ENCODE measurements at regions not wholly inside any gene's neighbourhood (a gene's known extent, or its start where the extent isn't known, plus 50 kb on each side); places are given as distances from the start of the nearest gene placed in this dataset.

DNA sequence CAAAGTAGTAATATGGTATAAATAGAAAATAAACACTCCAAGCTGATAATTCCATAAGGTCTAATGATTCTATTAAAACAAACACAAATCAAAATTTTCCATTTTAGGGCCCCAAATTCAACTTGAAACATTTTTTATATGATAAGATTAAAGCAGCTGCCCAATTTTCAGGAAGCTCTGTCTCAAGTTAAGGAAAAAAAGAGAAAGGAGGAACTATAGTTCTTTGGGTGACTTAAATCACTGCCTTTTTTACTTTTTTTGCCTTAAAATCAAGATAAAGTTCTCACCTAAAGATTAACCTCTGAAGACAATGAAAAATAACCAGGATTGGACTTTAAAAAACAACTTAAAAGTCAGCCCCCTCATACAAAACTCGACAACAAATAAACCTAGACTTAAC, 76.0 kb upstream of the IFNE start:
- Histone ChIP-seq H3K36me3 (no peaks in the 10 kb centered on the region), H3K27me3 (replicated peaks; ENCODE audit: insufficient read depth) (peaks cover 18% of the 10 kb centered on the region), H3K27ac (no peak overlapping the region), H3K9me3 (no peaks in the 10 kb centered on the region), H3K4me3 (no peak overlapping the region), H3K4me1 (ENCODE audit: control insufficient read depth in 1 of 2, low read depth in 2 of 2) (peaks cover 6 to 10% of the 10 kb centered on the region in 2 donors)
- DNase-seq (ENCODE audit: low spot score), result no peak
- TF ChIP-seq, protein P1, sequence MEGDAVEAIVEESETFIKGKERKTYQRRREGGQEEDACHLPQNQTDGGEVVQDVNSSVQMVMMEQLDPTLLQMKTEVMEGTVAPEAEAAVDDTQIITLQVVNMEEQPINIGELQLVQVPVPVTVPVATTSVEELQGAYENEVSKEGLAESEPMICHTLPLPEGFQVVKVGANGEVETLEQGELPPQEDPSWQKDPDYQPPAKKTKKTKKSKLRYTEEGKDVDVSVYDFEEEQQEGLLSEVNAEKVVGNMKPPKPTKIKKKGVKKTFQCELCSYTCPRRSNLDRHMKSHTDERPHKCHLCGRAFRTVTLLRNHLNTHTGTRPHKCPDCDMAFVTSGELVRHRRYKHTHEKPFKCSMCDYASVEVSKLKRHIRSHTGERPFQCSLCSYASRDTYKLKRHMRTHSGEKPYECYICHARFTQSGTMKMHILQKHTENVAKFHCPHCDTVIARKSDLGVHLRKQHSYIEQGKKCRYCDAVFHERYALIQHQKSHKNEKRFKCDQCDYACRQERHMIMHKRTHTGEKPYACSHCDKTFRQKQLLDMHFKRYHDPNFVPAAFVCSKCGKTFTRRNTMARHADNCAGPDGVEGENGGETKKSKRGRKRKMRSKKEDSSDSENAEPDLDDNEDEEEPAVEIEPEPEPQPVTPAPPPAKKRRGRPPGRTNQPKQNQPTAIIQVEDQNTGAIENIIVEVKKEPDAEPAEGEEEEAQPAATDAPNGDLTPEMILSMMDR (IDR thresholded peaks at IDR 0.05), result no peak
- ATAC-seq (ENCODE audit: insufficient number of reproducible peaks, low FRiP score, low read depth), result no peak

DNA sequence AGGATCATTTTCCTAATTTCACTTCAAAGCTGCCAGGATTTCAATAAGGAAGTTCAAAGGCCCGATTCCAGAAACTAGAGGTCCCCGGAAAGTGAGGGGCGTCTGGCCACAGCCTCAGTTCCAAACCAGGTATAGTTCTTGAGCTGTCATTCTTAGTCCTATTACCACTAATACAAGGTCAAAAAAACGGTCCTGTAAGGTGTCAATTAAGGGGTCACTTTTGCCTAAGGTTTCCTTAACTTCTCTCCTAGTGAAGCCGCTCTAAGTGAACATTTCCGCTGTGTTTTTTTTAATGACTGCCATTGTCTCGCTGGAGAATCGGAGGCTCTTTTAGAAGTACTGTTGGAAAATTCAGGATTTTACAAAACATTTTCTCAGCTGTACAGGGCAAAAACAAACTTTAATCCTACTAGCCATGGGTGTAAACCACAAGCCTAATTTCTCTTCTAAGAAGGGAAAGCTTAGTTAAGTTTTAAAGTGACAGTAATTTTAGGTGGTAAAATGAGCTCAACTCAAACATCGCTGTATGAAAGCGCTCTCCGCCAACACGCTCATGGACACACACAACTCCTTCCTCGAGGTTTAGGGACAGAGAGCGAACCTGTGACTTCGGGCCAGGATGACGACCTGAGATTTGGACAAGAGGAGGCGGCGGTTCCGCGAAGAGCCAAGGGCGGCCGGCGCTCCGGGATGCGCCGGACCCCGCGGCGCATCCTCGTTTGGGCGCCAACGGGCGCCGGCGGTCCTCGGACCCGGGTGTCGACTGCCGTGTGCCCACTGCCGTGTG, 76.7 kb upstream of the IFNE start:
- Histone ChIP-seq H3K4me3 (peak overlapping the region; percentile 67), H3K36me3 (no peaks in the 10 kb centered on the region), H3K27ac (no peak overlapping the region), H3K27me3 (replicated peaks; ENCODE audit: insufficient read depth) (peaks cover 18% of the 10 kb centered on the region), H3K4me1 (ENCODE audit: control insufficient read depth in 1 of 2, low read depth in 2 of 2) (peaks cover 6 to 10% of the 10 kb centered on the region in 2 donors), H3K9me3 (no peaks in the 10 kb centered on the region)
- TF ChIP-seq, protein P1 (IDR thresholded peaks at IDR 0.05), result no peak
- ATAC-seq (ENCODE audit: insufficient number of reproducible peaks, low FRiP score, low read depth) (no peak), DNase-seq (ENCODE audit: low spot score) (no peak)

DNA sequence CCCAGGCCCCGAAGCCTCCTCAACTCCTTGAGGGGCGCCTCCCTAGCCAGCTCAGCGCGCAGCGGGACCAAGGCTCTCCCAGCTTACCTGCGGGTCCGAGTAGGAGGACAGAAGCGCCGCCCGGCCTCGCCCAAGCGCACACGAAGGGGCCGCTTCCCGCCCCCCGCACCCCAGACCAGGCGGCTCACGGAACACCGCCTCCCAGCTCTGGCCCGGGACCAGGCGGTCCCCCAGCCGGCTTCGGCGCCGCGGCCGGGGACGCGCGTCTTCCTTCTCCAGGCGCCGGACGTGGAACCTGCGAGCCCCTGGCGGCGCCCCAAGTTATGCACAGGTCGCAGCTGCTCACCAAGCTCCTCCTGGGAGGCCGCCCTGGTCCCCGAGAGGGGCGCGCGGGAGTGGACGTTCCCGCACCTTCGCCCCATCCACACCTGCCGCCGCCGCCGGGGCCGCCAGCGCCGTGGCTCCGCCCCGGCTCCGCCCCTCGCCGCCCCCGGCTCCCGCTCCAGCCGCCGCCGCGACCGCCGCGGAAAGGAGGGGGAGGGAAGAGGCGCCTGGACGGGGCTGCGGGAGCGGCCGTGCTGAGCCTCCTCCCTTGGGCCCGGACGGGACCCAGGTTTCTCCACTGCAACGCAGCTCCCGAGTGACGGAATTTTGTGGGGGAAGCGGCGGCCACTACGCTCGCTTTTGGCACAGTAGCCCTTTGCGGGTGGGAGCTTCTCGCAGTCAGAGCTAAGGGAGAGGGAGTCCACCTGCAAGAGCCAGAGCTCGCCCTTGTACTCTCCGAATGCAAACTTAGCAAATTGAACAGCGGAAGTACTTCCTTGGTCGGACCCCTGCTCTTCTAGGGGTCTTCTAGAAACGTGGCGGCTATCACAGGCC, 77.5 kb upstream of the IFNE start:
- Histone ChIP-seq H3K9me3 (no peaks in the 10 kb centered on the region), H3K27ac (no peak overlapping the region)
- DNase-seq (ENCODE audit: low spot score), result no peak

DNA sequence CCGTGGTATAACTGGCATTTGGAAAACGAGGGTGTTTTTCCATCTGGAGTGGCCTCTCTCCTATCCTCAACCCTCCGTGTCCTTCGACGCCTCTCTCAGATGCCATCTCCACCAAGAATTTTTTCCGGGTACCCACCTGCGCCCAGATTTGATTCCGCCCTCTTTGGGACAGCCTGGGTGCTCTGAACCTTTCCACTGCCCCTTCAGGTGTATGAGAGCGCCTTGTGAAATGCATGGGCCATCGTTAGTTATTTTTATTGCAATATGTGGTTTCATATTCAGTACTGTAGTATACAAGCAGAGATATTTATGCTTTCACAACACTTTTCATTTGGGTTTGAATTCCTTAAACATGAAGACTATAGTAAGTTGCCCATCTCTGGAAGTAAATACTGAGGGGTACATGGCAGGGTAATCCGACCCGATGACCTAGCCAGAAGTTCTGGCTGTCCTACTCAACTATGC, 78.2 kb upstream of the IFNE start:
- TF ChIP-seq, protein P1 (IDR thresholded peaks at IDR 0.05), result no peak
- Histone ChIP-seq H3K27me3 (replicated peaks; ENCODE audit: insufficient read depth) (peaks cover 18% of the 10 kb centered on the region), H3K4me1 (ENCODE audit: control insufficient read depth in 1 of 2, low read depth in 2 of 2) (peaks cover 6 to 10% of the 10 kb centered on the region in 2 donors), H3K27ac (no peak overlapping the region), H3K36me3 (no peaks in the 10 kb centered on the region), H3K4me3 (peak overlapping the region; percentile 67), H3K9me3 (no peaks in the 10 kb centered on the region)
- DNase-seq (ENCODE audit: low spot score) (no peak), ATAC-seq (ENCODE audit: insufficient number of reproducible peaks, low FRiP score, low read depth) (no peak)

More for the DNA sequence above, 77.5 kb upstream of the IFNE start:
- no peaks in the 10 kb centered on the region for H3K36me3 ChIP-seq
- TF ChIP-seq, protein P1 (IDR thresholded peaks at IDR 0.05), result no peak
- peaks cover 6 to 10% of the 10 kb centered on the region in 2 donors for H3K4me1 ChIP-seq (ENCODE audit: control insufficient read depth in 1 of 2, low read depth in 2 of 2)
- H3K27me3 ChIP-seq (replicated peaks; ENCODE audit: insufficient read depth), result peaks cover 18% of the 10 kb centered on the region
- H3K4me3 ChIP-seq, result peak overlapping the region; percentile 67
- ATAC-seq (ENCODE audit: insufficient number of reproducible peaks, low FRiP score, low read depth), result no peak

DNA sequence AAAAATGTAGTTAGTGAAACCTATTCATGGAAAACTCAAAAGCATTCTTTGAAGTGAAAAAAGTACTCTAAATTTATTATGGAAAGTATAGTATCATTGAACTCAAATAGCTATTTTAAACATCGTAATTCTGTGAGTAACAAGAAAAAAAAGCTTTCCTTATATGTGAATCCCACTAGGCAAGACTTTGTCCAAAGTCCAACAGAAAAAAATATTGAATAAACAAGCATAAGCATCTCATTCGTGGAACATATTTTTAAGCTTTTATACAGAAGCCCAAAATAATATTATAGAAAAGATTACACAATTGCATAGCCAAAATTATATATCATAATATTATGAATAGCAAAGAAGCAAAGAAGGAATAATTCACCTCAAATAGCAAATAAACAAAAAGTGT, 79.4 kb upstream of the IFNE start:
- Histone ChIP-seq H3K27ac (no peak overlapping the region), H3K9me3 (no peaks in the 10 kb centered on the region), H3K36me3 (no peaks in the 10 kb centered on the region), H3K4me1 (ENCODE audit: control insufficient read depth in 1 of 2, low read depth in 2 of 2) (peaks cover 6 to 10% of the 10 kb centered on the region in 2 donors), H3K4me3 (no peak overlapping the region), H3K27me3 (replicated peaks; ENCODE audit: insufficient read depth) (peaks cover 18% of the 10 kb centered on the region)
- DNase-seq (ENCODE audit: low spot score) (no peak), ATAC-seq (ENCODE audit: insufficient number of reproducible peaks, low FRiP score, low read depth) (no peak)
- TF ChIP-seq, protein P1 (IDR thresholded peaks at IDR 0.05), result no peak
